HG02759 (cell line): ENCODE measurements at regions not wholly inside any gene's neighbourhood (a gene's known extent, or its start where the extent isn't known, plus 50 kb on each side); places are given as distances from the start of the nearest gene placed in this dataset.
"Not testable (repeated sequence)": the region's sequence is repeated elsewhere in the genome, so short reads cannot be mapped to it uniquely, and the experiment has no call there.

Experiments
- ATAC-seq: cut with Tn5 transposase; IDR thresholded peaks from one replicate; pipeline ENCODE4 v1.9.1; 2021; ENCODE audit warnings: mild to moderate bottlenecking, moderate library complexity; ENCODE audit not compliant: unreplicated experiment

- no peak for ATAC-seq
Measured at GRCh38 chr14:81738946-81739659, 205.4 kb upstream of the SEL1L start.

DNA sequence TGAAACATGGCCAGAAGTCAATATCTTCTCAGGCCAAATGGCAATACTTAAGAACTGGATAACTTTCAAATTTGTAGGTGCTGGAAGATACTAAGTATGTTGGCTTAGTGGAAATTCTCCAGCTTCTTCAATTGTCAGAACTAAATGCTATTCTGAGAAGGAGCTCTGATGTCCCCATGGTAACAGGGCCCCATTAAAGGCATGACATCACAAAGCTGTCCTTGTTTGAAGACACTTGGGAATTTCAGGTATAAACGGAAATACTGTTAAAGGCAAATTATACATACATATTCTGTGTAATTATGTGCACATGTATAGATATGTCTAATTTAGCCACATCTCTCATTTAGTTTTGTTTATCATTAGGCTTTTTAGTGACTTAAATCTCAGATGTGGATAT, 210.0 kb upstream of the SEL1L start:
- ATAC-seq: no peak

GRCh38 chr14:81751198-81751597, 217.5 kb upstream of the SEL1L start:
- no peak for ATAC-seq

GRCh38 chr14:81759541-81759940, 225.9 kb upstream of the SEL1L start:
- no peak for ATAC-seq

GRCh38 chr14:81765651-81766275, 232.1 kb upstream of the SEL1L start:
- ATAC-seq: no peak

GRCh38 chr14:81766321-81766915, 232.8 kb upstream of the SEL1L start:
- ATAC-seq: no peak

DNA sequence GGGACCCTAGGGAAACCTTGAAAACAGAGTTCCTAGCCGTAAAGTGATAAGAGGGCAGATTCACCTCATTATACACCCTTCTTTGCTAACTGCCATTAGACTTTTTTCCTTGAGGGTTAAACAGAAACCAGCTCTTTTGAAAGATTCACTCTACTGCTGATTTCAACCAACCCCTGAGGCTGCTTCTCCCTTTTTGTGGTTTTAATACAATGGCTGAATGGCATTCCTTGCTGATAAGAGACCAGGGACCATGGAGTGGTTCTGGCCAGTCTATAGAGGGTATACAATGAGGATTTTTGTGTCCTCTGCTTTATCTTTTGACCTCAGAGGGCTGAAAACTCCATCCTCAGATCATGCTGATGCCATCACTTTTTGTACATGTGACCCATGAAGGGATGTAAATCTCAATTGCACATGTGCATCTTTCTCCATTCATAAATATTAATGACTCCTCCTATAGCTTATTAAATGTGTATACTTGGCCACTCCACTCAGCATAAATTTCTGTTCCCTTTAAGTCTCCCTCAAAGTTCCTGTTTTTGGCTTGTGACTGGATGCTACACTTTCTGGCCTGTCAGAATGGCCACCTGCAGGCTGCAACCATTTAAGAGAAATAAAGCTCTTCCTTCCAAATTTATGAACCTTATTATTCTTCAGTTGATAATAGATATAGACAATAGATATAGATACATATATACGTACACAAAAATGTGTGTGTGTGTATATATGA, 233.8 kb upstream of the SEL1L start:
- ATAC-seq: no peak

- no peak for ATAC-seq
Measured at GRCh38 chr14:81771651-81772275, 238.1 kb upstream of the SEL1L start.

DNA sequence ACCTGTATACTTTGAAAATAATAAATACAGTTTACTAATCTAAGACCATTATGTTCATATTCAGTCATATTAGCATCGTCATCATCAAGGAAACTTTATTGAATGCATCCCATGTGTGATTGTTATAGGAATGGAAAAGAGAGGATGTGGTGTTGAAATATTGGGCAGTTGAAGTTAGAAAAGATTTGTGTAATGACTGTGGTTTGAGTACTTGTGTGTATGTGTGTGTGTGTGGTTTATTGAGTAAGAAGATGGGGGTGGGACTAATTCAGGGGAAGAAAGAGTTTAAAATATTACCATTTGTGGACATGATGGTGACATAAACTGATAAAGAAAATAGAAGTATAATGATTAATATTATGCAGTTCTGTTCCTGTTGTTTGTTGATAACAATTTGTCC, 238.7 kb upstream of the SEL1L start:
- ATAC-seq: no peak

DNA sequence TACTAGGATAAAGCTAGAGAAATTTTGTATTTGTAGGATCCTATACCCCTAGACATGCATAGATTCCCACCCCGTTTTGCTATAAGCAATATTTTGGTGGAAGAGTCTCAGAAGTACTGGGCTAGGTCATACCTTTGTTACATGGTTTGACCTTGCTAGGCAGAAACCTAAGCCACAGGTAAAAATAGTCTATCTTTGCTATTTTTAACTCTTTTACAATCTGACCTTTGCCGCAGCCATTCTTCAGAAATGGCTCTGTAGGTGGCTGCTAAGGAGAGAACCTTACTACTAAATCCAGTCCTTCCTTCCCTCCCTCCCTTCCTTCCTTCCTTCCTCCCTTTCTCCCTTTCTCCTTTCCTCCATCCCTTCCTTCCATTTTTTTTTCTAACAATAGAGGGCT, 242.9 kb upstream of the SEL1L start:
- ATAC-seq: no peak

DNA sequence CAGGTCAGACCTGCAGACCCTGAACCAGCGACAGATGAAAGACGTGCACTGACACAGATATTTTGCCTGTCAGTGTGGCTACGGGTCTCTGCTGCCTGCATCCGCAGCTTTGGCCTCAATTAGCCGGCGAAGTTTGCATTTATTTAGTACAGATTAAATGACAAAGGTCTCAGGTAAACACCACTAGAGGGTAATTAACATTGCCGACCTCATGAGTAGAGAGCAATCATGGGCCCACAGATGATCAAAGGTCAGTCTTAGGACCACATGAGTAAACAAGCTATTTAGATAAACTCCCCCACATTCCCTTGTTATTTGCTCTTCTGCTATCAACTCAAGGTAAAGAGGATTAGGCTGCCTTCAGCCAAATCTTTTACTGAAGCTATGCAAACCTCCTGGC, 248.1 kb upstream of the SEL1L start:
- ATAC-seq: not testable (repeated sequence)

GRCh38 chr14:81784084-81784483, 250.4 kb upstream of the SEL1L start:
- ATAC-seq: no peak

DNA sequence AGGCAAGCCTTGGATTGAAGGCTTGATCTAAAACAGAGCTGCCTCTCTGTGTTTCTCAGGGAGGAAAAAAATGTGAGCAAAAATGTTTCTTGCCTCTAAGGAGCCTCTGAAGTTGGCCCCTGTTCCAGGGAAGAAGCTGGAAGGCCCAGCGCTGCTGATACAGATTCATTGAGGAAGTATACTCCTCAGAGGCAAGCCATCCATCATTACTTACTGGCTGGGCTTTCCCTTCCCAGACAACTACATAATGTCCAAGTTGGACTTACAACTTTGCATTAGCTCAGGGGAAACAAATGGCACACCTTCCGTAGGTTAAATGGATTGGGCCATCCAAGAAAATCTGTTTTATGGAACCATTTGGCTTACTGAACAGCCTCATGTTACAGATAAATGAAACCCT, 263.7 kb upstream of the SEL1L start:
- ATAC-seq: no peak

DNA sequence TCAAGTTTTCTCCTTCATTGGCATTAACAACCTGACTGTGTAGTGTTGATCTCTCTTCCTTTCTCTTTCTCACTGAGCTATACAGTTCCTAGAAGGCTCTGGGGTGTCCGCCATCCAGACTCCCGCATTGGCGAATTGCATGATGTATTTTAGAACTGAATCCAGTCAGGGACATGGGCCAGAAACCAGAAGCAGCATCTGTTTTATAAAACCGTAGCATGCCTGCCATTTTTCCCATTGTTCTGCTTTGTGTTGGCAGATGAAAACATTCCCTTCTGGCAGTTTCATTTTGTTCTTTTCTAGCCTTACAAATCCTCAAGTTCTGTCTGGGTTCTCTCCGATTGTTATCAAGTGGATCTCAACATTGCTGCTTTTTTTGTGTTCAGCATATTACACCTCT, 268.3 kb upstream of the SEL1L start:
- ATAC-seq: no peak

- ATAC-seq: no peak
Measured at GRCh38 chr14:81802341-81802740, 268.7 kb upstream of the SEL1L start.

DNA sequence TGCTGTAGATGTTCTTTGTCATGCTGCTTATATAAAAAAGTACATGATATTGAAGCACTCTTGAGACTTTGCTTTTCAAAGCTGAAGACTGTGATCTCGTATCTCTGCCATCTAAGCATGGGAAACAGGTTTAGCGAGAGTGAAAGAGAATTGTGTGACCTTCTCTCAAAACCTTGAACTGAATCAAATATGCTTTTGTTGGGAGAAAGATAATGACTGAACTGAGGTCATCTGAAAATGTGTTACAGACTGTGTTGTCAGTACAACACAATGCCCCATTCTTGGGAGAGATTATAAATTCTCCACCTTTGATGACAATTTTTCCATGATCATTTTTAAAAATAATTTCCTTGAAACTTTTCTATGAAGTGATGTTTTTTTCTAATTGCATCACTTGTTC, 272.1 kb upstream of the SEL1L start:
- no peak for ATAC-seq

DNA sequence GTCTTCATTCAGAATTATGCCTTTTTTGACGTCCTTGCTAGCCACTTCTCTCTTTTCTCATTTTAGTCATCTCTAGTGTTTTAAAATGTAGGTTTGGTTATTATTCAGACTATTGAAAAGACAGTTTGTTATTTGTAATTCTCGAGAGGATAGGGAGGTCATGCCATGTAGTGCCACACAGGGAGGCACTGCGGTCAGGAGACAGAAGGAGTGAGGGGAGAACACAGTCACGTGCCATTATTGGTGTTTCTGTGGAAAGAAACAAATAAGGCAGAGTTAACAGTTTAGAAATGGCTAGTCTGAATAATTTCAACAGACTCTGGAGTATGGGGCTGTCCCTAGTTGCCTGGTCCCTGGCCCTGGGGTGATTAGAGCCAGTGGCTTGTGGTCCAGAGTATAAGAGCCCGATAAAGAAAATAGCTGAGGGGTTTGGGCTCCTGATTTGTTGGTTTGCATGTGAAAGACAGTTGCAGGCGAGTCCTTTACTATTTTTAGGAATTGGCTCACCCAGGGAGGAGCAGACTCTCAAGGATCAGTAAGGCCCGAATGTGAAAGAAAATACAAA, 278.1 kb upstream of the SEL1L start:
- no peak for ATAC-seq

DNA sequence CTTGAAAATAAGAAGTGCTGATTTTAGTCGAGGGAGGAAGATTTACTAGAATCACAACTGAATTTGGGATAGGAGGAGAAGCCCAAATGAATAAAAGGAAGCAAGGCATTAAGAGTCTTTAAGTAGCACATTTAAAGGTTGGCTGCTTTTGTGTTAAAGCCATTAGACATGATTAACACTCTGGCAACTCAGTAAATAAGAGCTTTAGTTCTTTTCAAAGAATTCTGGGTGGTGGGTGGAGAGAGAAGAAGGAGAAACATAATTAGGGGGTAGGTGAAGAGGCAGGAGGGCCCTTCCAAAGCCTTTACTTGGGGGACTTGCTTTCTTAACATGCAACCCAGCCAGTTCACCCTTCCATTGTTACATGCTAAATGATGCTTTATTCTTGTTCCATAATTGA, 284.6 kb upstream of the SEL1L start:
- ATAC-seq: no peak

DNA sequence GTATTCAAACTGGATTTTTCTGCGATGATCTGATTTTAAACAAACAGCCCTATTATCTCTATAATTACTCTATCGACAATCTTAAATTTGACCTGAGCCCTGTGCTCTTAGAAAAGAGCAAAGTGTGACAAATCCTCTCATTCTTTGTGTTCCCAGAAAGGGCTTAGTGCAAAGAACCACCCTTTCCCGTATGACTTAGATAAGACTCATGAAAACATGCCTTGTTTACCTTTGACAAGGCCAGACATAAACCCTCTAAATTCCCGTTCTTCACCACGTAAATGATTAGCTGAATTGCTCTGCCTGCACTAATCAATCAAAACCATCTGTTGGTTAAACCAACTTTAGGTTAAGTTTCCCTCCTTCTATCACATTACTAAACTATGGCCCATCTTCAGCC, 285.7 kb upstream of the SEL1L start:
- no peak for ATAC-seq

GRCh38 chr14:81819910-81820309, 286.3 kb upstream of the SEL1L start:
- no peak for ATAC-seq

DNA sequence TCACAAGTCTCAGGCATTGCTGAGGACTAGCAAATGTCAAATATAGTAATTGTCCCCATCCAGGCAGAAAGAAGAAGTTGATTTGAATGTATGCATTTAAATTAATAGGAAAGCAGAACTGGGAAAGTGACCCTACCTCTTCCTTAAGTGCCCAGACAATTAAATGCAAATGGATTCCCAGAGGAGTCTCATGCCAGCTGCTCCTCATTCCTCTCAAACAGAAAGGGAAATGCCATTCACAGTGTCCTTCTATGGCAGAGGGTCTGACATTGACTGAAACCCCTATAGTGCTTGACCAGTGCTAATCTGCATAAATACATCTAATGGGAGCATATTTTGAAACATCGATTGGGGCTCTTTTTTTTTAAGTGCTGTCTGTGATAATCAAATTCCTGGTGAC, 292.4 kb upstream of the SEL1L start:
- ATAC-seq: no peak
